Naive thymus-derived CD4-positive, alpha-beta T cell (primary cell): ENCODE measurements at regions not wholly inside any gene's neighbourhood (a gene's known extent, or its start where the extent isn't known, plus 50 kb on each side); places are given as distances from the start of the nearest gene placed in this dataset.
"Not testable (repeated sequence)": the region's sequence is repeated elsewhere in the genome, so short reads cannot be mapped to it uniquely, and the experiment has no call there.

ENCODE experiments used
- ATAC-seq: fragments of 150-1000 bp; cut with Tn5 transposase; 2 replicates; pipeline ENCODE4 v1.10.0; 2021; ENCODE audit warnings: mild to moderate bottlenecking, moderate library complexity
- CTCF ChIA-PET: fragments of 350-600 bp; sonication (Branson Sonifier 250); formaldehyde crosslinking; loops from one replicate; lab custom pipeline; 2021; ENCODE audit warnings: antibody characterized with exemption; lab: Charles Lee
- POLR2A ChIA-PET: fragments of 350-600 bp; sonication (Branson Sonifier 250); formaldehyde crosslinking; loops from one replicate; lab custom pipeline; 2021; ENCODE audit warnings: antibody characterized with exemption, inconsistent platforms; lab: Charles Lee
- DNase-seq, 9 donors: peaks; one replicate each; pipeline versions ENCODE4 v3.0.0 to v3.0.0-alpha.2; 2020 to 2022; ENCODE audit warnings: mixed read lengths in 1 of 9
- H3K27ac ChIP-seq: one replicate; pipeline ENCODE4 v1.7.0; 2013; ENCODE audit warnings: mild to moderate bottlenecking, low read depth, low read length, moderate library complexity
- H3K27me3 ChIP-seq, 2 donors: one replicate each; pipeline ENCODE4 v1.7.0; 2013; ENCODE audit warnings: low read length in 2 of 2, mild to moderate bottlenecking in 2 of 2, moderate library complexity in 2 of 2; ENCODE audit not compliant: control insufficient read depth in 2 of 2, insufficient read depth in 2 of 2
- H3K36me3 ChIP-seq, 3 experiments: 1 replicate in 2 of 3; 2 replicates in 1 of 3; pipeline ENCODE4 v1.7.0; 2013; ENCODE audit warnings: low read length in 3 of 3, mild to moderate bottlenecking in 3 of 3, moderate library complexity in 1 of 3; ENCODE audit not compliant: insufficient read depth in 3 of 3, control insufficient read depth in 2 of 3
- H3K4me1 ChIP-seq, 2 donors: one replicate each; pipeline ENCODE4 v1.7.0; 2013; ENCODE audit warnings: low read length in 2 of 2, mild to moderate bottlenecking in 2 of 2, moderate library complexity in 1 of 2; ENCODE audit not compliant: control insufficient read depth in 2 of 2, insufficient read depth in 2 of 2
- H3K4me3 ChIP-seq: 2 replicates; pipeline ENCODE4 v1.7.0; 2013; ENCODE audit warnings: mild to moderate bottlenecking, low read length
- H3K9me3 ChIP-seq, 3 experiments: 1 replicate in 2 of 3; 2 replicates in 1 of 3; pipeline ENCODE4 v1.7.0; 2013; ENCODE audit warnings: low read length in 3 of 3; ENCODE audit not compliant: control insufficient read depth in 2 of 3
- H3K27ac Mint-ChIP-seq, 9 donors: one replicate each; pipeline ENCODE4 v1.8.0; 2020 to 2022; ENCODE audit warnings: mixed read lengths in 9 of 9, mild to moderate bottlenecking in 8 of 9, moderate library complexity in 5 of 9, inconsistent platforms in 2 of 9
- H3K27me3 Mint-ChIP-seq, 5 donors: one replicate each; pipeline ENCODE4 v1.8.0; 2021 to 2022; ENCODE audit warnings: mixed read lengths in 5 of 5, mild to moderate bottlenecking in 1 of 5
- H3K36me3 Mint-ChIP-seq, 5 donors: one replicate each; pipeline ENCODE4 v1.8.0; 2020 to 2022; ENCODE audit warnings: mixed read lengths in 5 of 5, mild to moderate bottlenecking in 3 of 5, inconsistent platforms in 1 of 5
- H3K4me1 Mint-ChIP-seq, 7 donors: one replicate each; pipeline ENCODE4 v1.8.0; 2020 to 2022; ENCODE audit warnings: mixed read lengths in 7 of 7, mild to moderate bottlenecking in 3 of 7, inconsistent platforms in 1 of 7
- H3K4me3 Mint-ChIP-seq, 10 donors: one replicate each; pipeline ENCODE4 v1.8.0; 2020 to 2022; ENCODE audit warnings: mild to moderate bottlenecking in 10 of 10, mixed read lengths in 10 of 10, moderate library complexity in 6 of 10, inconsistent platforms in 2 of 10
- H3K9me3 Mint-ChIP-seq, 11 donors: one replicate each; pipeline ENCODE4 v1.8.0; 2020 to 2022; ENCODE audit warnings: mixed read lengths in 11 of 11, mild to moderate bottlenecking in 4 of 11, inconsistent platforms in 1 of 11, moderate library complexity in 1 of 11
- intact Hi-C, 2 donors: fragments of 100-400 bp; cut with micrococcal nuclease; formaldehyde crosslinking; loops; one replicate each; pipeline ENCODE4 v1.15.1; 2023

GRCh38 chr6:68025764-68026163 lies 609.3 kb upstream of the ADGRB3 start:
- DNase-seq, result no peak
- intact Hi-C loops, result no loop called here
- no peaks in the 10 kb centered on the region for H3K36me3 ChIP-seq
- H3K27me3 ChIP-seq, result no peaks in the 10 kb centered on the region
- no peak overlapping the region for H3K27ac ChIP-seq
- POLR2A ChIA-PET, result no interaction called here
- ATAC-seq, result no peak
- CTCF ChIA-PET, result no interaction called here
- H3K9me3 ChIP-seq, result no peaks in the 10 kb centered on the region
- no peak overlapping the region for H3K4me3 ChIP-seq
- H3K4me1 ChIP-seq, result no peaks in the 10 kb centered on the region
- H3K27ac Mint-ChIP-seq, result no peak overlapping the region
- peaks cover 2 to 20% (median 7%) of the 10 kb centered on the region in 11 donors for H3K9me3 Mint-ChIP-seq
- H3K27me3 Mint-ChIP-seq, result no peaks in the 10 kb centered on the region
- H3K36me3 Mint-ChIP-seq, result peaks cover 0 to 6% (median 0%) of the 10 kb centered on the region in 5 donors
- H3K4me3 Mint-ChIP-seq, result no peak overlapping the region
- H3K4me1 Mint-ChIP-seq, result no peaks in the 10 kb centered on the region

GRCh38 chr6:68024570-68025269 lies 610.4 kb upstream of the ADGRB3 start:
- no peak overlapping the region for H3K4me3 ChIP-seq
- H3K4me3 Mint-ChIP-seq, result no peak overlapping the region
- H3K27me3 Mint-ChIP-seq, result no peaks in the 10 kb centered on the region
- peaks cover 0 to 6% (median 0%) of the 10 kb centered on the region in 5 donors for H3K36me3 Mint-ChIP-seq
- H3K4me1 ChIP-seq, result no peaks in the 10 kb centered on the region
- intact Hi-C loops, result no loop called here
- DNase-seq, result no peak
- ChIA-PET CTCF (no interaction called here), POLR2A (no interaction called here)
- H3K36me3 ChIP-seq, result no peaks in the 10 kb centered on the region
- no peak overlapping the region for H3K27ac Mint-ChIP-seq
- no peaks in the 10 kb centered on the region for H3K4me1 Mint-ChIP-seq
- H3K27me3 ChIP-seq, result no peaks in the 10 kb centered on the region
- no peak overlapping the region for H3K27ac ChIP-seq
- H3K9me3 ChIP-seq, result no peaks in the 10 kb centered on the region
- H3K9me3 Mint-ChIP-seq, result peaks cover 2 to 20% (median 7%) of the 10 kb centered on the region in 11 donors
- ATAC-seq, result no peak

GRCh38 chr6:68022968-68023367 lies 612.1 kb upstream of the ADGRB3 start:
- H3K4me1 Mint-ChIP-seq, DNase-seq, H3K4me1 ChIP-seq, H3K27ac ChIP-seq, H3K9me3 ChIP-seq, H3K4me3 ChIP-seq, POLR2A ChIA-PET, intact Hi-C loops, H3K27me3 ChIP-seq, H3K4me3 Mint-ChIP-seq, H3K36me3 Mint-ChIP-seq, ATAC-seq, H3K27ac Mint-ChIP-seq, H3K36me3 ChIP-seq, H3K27me3 Mint-ChIP-seq, CTCF ChIA-PET: not testable (repeated sequence)
- peaks cover 0 to 17% (median 5%) of the 10 kb centered on the region in 11 donors for H3K9me3 Mint-ChIP-seq

DNA sequence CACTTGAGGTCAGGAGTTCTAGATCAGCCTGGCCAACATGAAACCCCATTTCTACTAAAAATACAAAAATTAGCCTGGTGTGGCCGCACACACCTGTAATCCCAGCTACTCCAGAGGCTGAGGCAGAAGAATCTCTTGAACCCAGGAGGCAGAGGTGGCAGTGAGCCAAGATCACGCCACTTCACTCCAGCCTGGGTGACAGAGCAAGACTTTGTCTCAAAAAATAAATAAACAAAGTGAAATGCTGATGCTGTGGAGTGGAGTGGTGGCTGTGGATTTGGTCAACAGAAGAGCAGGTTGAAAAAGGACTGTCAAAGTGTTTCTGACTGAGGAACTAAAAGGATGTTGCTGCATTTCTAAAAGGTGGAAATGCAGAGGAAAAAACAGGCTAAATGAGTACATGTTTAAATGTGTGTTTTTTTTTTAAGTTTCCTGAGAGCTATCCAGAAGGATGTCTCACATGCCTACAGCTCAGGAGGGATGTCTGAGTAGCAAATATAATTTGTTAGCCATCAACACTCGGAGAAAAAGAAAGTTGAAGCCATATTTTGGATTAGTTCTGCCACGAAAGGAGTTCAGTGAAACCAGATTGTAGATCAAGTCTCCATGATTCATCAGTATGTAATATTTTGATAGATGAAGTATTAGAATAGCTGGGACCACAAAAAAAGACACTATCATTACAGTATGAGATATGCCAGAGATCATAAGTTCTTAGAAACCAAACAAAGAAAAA lies 621.1 kb upstream of the ADGRB3 start:
- Mint-ChIP-seq H3K36me3 (no peaks in the 10 kb centered on the region), H3K27me3 (no peaks in the 10 kb centered on the region), H3K27ac (no peak overlapping the region), H3K9me3 (peaks cover 0 to 25% (median 5%) of the 10 kb centered on the region in 11 donors), H3K4me3 (no peak overlapping the region), H3K4me1 (no peaks in the 10 kb centered on the region)
- H3K27ac ChIP-seq, result no peak overlapping the region
- H3K9me3 ChIP-seq, result no peaks in the 10 kb centered on the region
- ATAC-seq, result no peak
- no peak for DNase-seq
- ChIA-PET POLR2A (no interaction called here), CTCF (no interaction called here)
- no peak overlapping the region for H3K4me3 ChIP-seq
- H3K27me3 ChIP-seq, result no peaks in the 10 kb centered on the region
- intact Hi-C loops, result no loop called here
- H3K36me3 ChIP-seq, result no peaks in the 10 kb centered on the region
- no peaks in the 10 kb centered on the region for H3K4me1 ChIP-seq

DNA sequence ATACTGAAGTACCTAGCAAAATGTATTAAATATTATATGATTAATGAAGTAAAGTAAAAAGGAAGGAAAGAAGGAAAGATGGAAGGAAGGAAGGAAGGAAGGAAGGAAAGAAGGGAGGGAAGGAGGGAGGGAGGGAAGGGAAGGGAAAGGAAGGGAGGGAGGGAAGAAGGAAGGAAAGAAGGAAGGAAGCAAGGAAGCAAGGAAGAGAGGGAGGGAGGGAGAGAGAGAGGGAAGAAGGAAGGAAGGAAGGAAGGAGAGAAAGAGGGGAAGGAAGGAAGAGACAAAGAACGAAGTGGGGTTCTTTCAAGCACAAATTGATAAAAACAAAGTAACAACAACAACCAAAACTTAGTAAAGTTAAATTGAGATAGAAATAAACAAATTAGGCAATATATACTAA lies 622.3 kb upstream of the ADGRB3 start:
- no peak for DNase-seq
- no peak for ATAC-seq
- no peaks in the 10 kb centered on the region for H3K9me3 ChIP-seq
- H3K27me3 ChIP-seq, result no peaks in the 10 kb centered on the region
- H3K4me1 ChIP-seq, result no peaks in the 10 kb centered on the region
- H3K36me3 ChIP-seq, result no peaks in the 10 kb centered on the region
- H3K27me3 Mint-ChIP-seq, result no peaks in the 10 kb centered on the region
- ChIA-PET POLR2A (no interaction called here), CTCF (no interaction called here)
- no peak overlapping the region for H3K4me3 ChIP-seq
- intact Hi-C loops, result no loop called here
- no peaks in the 10 kb centered on the region for H3K36me3 Mint-ChIP-seq
- no peak overlapping the region for H3K4me3 Mint-ChIP-seq
- H3K27ac Mint-ChIP-seq, result no peak overlapping the region
- H3K27ac ChIP-seq, result no peak overlapping the region
- H3K4me1 Mint-ChIP-seq, result no peaks in the 10 kb centered on the region
- peaks cover 0 to 25% (median 7%) of the 10 kb centered on the region in 11 donors for H3K9me3 Mint-ChIP-seq

GRCh38 chr6:68010936-68011335 lies 624.1 kb upstream of the ADGRB3 start:
- H3K36me3 ChIP-seq, result no peaks in the 10 kb centered on the region
- POLR2A ChIA-PET, result no interaction called here
- no peaks in the 10 kb centered on the region for H3K27me3 ChIP-seq
- no peaks in the 10 kb centered on the region for H3K4me1 Mint-ChIP-seq
- H3K27ac Mint-ChIP-seq, result no peak overlapping the region
- intact Hi-C loops, result no loop called here
- CTCF ChIA-PET, result no interaction called here
- no peaks in the 10 kb centered on the region for H3K4me1 ChIP-seq
- H3K9me3 ChIP-seq, result no peaks in the 10 kb centered on the region
- no peak overlapping the region for H3K4me3 ChIP-seq
- no peaks in the 10 kb centered on the region for H3K27me3 Mint-ChIP-seq
- peaks cover 0 to 25% (median 7%) of the 10 kb centered on the region in 11 donors for H3K9me3 Mint-ChIP-seq
- H3K27ac ChIP-seq, result no peak overlapping the region
- H3K4me3 Mint-ChIP-seq, result no peak overlapping the region
- H3K36me3 Mint-ChIP-seq, result no peaks in the 10 kb centered on the region
- ATAC-seq (no peak), DNase-seq (no peak)

DNA sequence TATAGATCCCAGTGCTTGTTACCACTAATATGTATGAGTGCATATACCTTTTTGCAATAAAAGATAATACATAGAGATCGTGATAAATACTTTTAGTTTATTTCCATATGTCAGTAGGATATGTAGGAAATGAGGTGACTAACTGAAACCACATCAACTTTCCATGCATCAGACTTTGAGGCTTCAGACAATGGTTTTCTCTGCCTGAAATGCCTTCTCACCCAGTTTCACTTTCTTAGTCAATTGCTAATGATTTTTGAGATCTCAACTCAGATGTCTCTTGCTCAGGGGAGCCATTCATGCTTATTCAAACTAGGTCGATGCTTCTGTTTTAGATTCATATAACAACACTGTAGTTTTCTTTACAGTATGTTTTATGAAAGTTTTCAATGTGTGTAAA lies 626.6 kb upstream of the ADGRB3 start:
- Histone ChIP-seq H3K4me3 (no peak overlapping the region), H3K4me1 (no peaks in the 10 kb centered on the region), H3K27ac (no peak overlapping the region), H3K36me3 (no peaks in the 10 kb centered on the region), H3K9me3 (no peaks in the 10 kb centered on the region), H3K27me3 (no peaks in the 10 kb centered on the region)
- H3K9me3 Mint-ChIP-seq, result peaks cover 0 to 23% (median 5%) of the 10 kb centered on the region in 11 donors
- no peak for ATAC-seq
- H3K36me3 Mint-ChIP-seq, result no peaks in the 10 kb centered on the region
- H3K4me1 Mint-ChIP-seq, result no peaks in the 10 kb centered on the region
- H3K27ac Mint-ChIP-seq, result no peak overlapping the region
- intact Hi-C loops, result no loop called here
- CTCF ChIA-PET, result no interaction called here
- no peaks in the 10 kb centered on the region for H3K27me3 Mint-ChIP-seq
- POLR2A ChIA-PET, result no interaction called here
- H3K4me3 Mint-ChIP-seq, result no peak overlapping the region
- DNase-seq, result no peak
